Activated T-helper 1 cell treated with anti-CD3 and anti-CD28 coated beads, Interleukin-12 subunit alpha, Interleukin-12 subunit beta, Interleukin-2, Interleukin-4 antibody, amounts not matched to agents 30 ng/mL and 10 ng/mL and 1 ng/mL, durations not matched to agents 14 hours and 24 hours and 36 hours (primary cell): ENCODE measurements at regions not wholly inside any gene's neighbourhood (a gene's known extent, or its start where the extent isn't known, plus 50 kb on each side); places are given as distances from the start of the nearest gene placed in this dataset.

Experiments
- DNase-seq: peaks from one replicate; pipeline ENCODE4 v3.0.0; 2021; ENCODE audit warnings: low spot score
- H3K27ac Mint-ChIP-seq: one replicate; pipeline ENCODE4 v1.8.0; 2021; ENCODE audit warnings: mild to moderate bottlenecking, mixed read lengths
- H3K27me3 Mint-ChIP-seq: one replicate; pipeline ENCODE4 v1.8.0; 2022; ENCODE audit warnings: mild to moderate bottlenecking, moderate library complexity, mixed read lengths; ENCODE audit not compliant: insufficient read depth
- H3K36me3 Mint-ChIP-seq: one replicate; pipeline ENCODE4 v1.8.0; 2021; ENCODE audit warnings: low read depth, mixed read lengths
- H3K4me1 Mint-ChIP-seq: one replicate; pipeline ENCODE4 v1.8.0; 2021; ENCODE audit warnings: low read depth, mixed read lengths
- H3K4me3 Mint-ChIP-seq: one replicate; pipeline ENCODE4 v1.8.0; 2021; ENCODE audit warnings: mild to moderate bottlenecking, moderate library complexity, mixed read lengths
- H3K9me3 Mint-ChIP-seq: one replicate; pipeline ENCODE4 v1.8.0; 2021; ENCODE audit warnings: mixed read lengths
- intact Hi-C: fragments of 100-400 bp; cut with micrococcal nuclease; formaldehyde crosslinking; loops from one replicate; pipeline ENCODE4 v1.15.1; 2024

GRCh38 chr5:164772122-164772521 is 1266.7 kb downstream of the MAT2B start:
- Mint-ChIP-seq H3K9me3 (peaks cover 3% of the 10 kb centered on the region), H3K27me3 (no peaks in the 10 kb centered on the region), H3K27ac (no peak overlapping the region), H3K4me3 (no peak overlapping the region), H3K36me3 (no peaks in the 10 kb centered on the region), H3K4me1 (no peaks in the 10 kb centered on the region)
- DNase-seq: no peak
- intact Hi-C loops: no loop called here

DNA sequence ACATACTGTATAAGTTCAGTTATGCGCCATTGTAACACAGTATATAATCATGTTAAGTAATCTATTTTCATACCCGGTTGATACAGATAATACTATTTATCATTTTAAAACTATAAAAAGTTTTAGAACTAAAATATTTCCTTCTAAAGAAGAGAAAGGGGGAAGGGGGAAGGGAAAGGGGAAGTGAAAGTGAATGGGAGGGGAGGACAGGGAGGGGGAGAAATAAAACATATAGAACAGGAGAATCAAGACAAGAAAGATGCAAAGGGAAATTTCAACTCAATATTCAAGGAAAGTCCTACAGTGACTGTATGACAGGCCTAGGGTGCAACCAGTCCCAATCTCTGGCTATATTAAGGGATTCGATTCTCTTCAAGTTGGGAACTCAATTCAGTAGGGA is 1278.8 kb downstream of the MAT2B start:
- Mint-ChIP-seq H3K9me3 (no peaks in the 10 kb centered on the region), H3K27ac (no peak overlapping the region), H3K27me3 (no peaks in the 10 kb centered on the region), H3K4me3 (no peak overlapping the region), H3K4me1 (no peaks in the 10 kb centered on the region), H3K36me3 (no peaks in the 10 kb centered on the region)
- no peak for DNase-seq
- intact Hi-C loops: no loop called here

DNA sequence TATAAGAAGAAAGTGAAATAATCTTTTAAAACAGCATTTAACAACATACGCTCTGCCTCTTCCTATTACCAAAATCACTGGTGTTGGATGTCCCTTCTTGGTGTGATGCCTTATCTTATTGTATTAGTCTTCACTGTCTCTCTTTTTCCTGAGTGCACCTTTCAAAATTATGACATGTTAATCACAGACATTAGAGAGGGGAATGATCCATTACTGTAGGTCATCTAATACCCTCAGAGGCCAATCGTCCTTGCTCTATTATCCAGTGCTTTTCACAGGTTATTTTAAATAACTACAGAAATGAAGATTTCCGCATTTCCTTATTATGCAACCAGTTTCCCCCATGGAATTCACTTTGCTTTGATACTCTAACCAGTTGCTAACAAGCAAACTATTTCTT is 1292.7 kb downstream of the MAT2B start:
- H3K27ac Mint-ChIP-seq: no peak overlapping the region
- no peak overlapping the region for H3K4me3 Mint-ChIP-seq
- DNase-seq: no peak
- no peaks in the 10 kb centered on the region for H3K36me3 Mint-ChIP-seq
- peaks cover 10% of the 10 kb centered on the region for H3K9me3 Mint-ChIP-seq
- H3K27me3 Mint-ChIP-seq: no peaks in the 10 kb centered on the region
- intact Hi-C loops: no loop called here
- H3K4me1 Mint-ChIP-seq: no peaks in the 10 kb centered on the region

DNA sequence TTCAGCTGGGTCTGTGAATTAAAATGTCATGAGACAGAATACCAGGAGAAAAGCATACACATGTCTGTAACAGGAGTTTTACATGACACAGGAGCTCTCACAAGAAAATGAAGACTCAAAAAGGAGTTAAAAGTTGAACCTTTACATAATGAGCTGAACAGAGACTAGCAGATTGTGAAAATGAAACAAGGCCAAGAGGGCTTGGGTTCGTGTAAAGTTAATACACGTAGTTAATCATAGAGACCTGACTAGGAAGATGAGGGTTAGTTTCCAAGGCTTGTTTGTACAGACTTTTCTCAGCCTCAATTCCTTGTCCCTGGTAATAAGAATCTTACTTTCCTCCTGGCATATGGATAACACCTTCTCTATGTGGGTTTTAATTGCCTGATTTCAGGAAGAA is 1294.0 kb downstream of the MAT2B start:
- Mint-ChIP-seq H3K4me1 (no peaks in the 10 kb centered on the region), H3K27ac (no peak overlapping the region), H3K9me3 (peaks cover 10% of the 10 kb centered on the region), H3K4me3 (no peak overlapping the region), H3K36me3 (no peaks in the 10 kb centered on the region), H3K27me3 (no peaks in the 10 kb centered on the region)
- no peak for DNase-seq
- intact Hi-C loops: no loop called here

GRCh38 chr5:164801910-164802309 is 1296.5 kb downstream of the MAT2B start:
- no peak for DNase-seq
- H3K4me3 Mint-ChIP-seq: no peak overlapping the region
- intact Hi-C loops: no loop called here
- H3K27ac Mint-ChIP-seq: no peak overlapping the region
- H3K9me3 Mint-ChIP-seq: peaks cover 15% of the 10 kb centered on the region
- no peaks in the 10 kb centered on the region for H3K36me3 Mint-ChIP-seq
- no peaks in the 10 kb centered on the region for H3K4me1 Mint-ChIP-seq
- no peaks in the 10 kb centered on the region for H3K27me3 Mint-ChIP-seq

- intact Hi-C loops: no loop called here
- Mint-ChIP-seq H3K27ac (no peak overlapping the region), H3K9me3 (peaks cover 5% of the 10 kb centered on the region), H3K4me3 (no peak overlapping the region), H3K36me3 (no peaks in the 10 kb centered on the region), H3K4me1 (no peaks in the 10 kb centered on the region), H3K27me3 (no peaks in the 10 kb centered on the region)
- no peak for DNase-seq
Observed at GRCh38 chr5:164809821-164810220, 1304.4 kb downstream of the MAT2B start.

- Mint-ChIP-seq H3K4me1 (no peaks in the 10 kb centered on the region), H3K9me3 (no peaks in the 10 kb centered on the region), H3K4me3 (no peak overlapping the region), H3K36me3 (no peaks in the 10 kb centered on the region), H3K27ac (no peak overlapping the region), H3K27me3 (no peaks in the 10 kb centered on the region)
- DNase-seq: no peak
- intact Hi-C loops: no loop called here
Observed at GRCh38 chr5:164818445-164818844, 1313.0 kb downstream of the MAT2B start.

DNA sequence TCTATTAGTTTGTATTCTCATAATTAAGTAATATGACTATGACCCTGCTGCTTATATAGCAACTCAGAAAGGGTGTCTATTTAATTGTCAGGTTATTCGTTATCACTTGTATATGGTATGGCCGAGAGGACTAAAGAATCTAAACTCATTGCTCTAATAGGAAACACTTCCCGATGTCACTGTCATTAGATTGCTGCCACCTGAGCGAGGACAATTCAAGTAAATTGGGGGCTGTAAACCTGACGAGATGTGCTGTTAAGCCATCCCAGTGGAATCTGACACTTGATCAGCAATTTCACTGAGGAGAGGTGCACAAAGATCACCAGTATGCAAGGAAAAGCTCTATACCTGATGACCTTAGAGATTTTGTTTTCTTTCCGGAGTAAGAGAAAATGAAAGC is 1319.3 kb downstream of the MAT2B start:
- no peak overlapping the region for H3K4me3 Mint-ChIP-seq
- DNase-seq: no peak
- H3K36me3 Mint-ChIP-seq: no peaks in the 10 kb centered on the region
- no peaks in the 10 kb centered on the region for H3K4me1 Mint-ChIP-seq
- H3K27ac Mint-ChIP-seq: no peak overlapping the region
- no peaks in the 10 kb centered on the region for H3K9me3 Mint-ChIP-seq
- intact Hi-C loops: no loop called here
- no peaks in the 10 kb centered on the region for H3K27me3 Mint-ChIP-seq

- H3K9me3 Mint-ChIP-seq: no peaks in the 10 kb centered on the region
- H3K4me1 Mint-ChIP-seq: no peaks in the 10 kb centered on the region
- intact Hi-C loops: no loop called here
- H3K27ac Mint-ChIP-seq: no peak overlapping the region
- no peaks in the 10 kb centered on the region for H3K36me3 Mint-ChIP-seq
- H3K27me3 Mint-ChIP-seq: no peaks in the 10 kb centered on the region
- no peak overlapping the region for H3K4me3 Mint-ChIP-seq
- DNase-seq: no peak
Observed at GRCh38 chr5:164832516-164832915, 1327.1 kb downstream of the MAT2B start.

GRCh38 chr5:164844348-164844747 is 1338.9 kb downstream of the MAT2B start:
- intact Hi-C loops: no loop called here
- H3K36me3 Mint-ChIP-seq: no peaks in the 10 kb centered on the region
- no peak for DNase-seq
- H3K4me1 Mint-ChIP-seq: no peaks in the 10 kb centered on the region
- H3K4me3 Mint-ChIP-seq: no peak overlapping the region
- no peaks in the 10 kb centered on the region for H3K27me3 Mint-ChIP-seq
- no peak overlapping the region for H3K27ac Mint-ChIP-seq
- H3K9me3 Mint-ChIP-seq: no peaks in the 10 kb centered on the region

DNA sequence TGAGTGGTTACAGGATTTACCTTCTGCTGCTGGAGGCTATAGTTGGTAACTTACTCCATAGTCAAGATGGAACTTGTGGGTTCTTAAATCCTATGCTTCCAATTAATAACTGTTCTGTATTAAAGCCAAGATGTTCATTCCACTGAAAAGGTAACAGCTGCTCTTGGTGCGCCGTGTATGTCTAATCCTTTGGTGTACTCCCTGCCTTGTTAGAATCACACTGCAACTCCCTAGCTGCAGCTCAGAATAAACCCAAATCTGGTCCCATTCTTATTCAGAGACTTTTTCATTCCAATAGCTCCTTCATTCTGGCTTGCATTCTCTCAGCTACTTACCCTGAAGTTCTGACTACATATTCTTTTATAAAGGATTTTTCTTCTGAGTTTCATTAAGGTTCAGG is 1355.5 kb downstream of the MAT2B start:
- Mint-ChIP-seq H3K27me3 (no peaks in the 10 kb centered on the region), H3K4me3 (no peak overlapping the region), H3K9me3 (no peaks in the 10 kb centered on the region), H3K36me3 (no peaks in the 10 kb centered on the region), H3K27ac (no peak overlapping the region), H3K4me1 (no peaks in the 10 kb centered on the region)
- intact Hi-C loops: no loop called here
- no peak for DNase-seq

- H3K27me3 Mint-ChIP-seq: no peaks in the 10 kb centered on the region
- no peaks in the 10 kb centered on the region for H3K36me3 Mint-ChIP-seq
- no peak overlapping the region for H3K27ac Mint-ChIP-seq
- no peaks in the 10 kb centered on the region for H3K9me3 Mint-ChIP-seq
- intact Hi-C loops: no loop called here
- no peak for DNase-seq
- no peaks in the 10 kb centered on the region for H3K4me1 Mint-ChIP-seq
- no peak overlapping the region for H3K4me3 Mint-ChIP-seq
Observed at GRCh38 chr5:164861610-164862009, 1356.2 kb downstream of the MAT2B start.

DNA sequence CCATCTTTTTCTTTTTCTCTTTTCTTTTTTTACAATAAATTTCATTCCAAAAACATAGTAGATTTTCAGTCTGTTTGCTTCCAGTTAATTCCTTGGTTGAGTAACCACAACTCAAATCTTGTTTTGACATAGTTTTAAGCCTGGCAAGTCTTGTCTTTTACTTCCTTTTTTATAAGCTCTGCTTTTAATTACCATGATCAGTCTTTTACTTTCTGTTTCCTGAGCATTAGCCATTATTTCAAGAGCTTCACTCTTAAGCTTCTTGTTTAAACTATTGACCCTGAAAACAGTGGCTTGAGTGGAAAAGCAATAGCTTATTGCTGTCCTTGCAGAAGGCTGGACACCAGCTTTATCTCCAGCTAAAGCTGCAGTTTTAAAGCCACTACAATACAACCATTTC is 1363.3 kb downstream of the MAT2B start:
- H3K9me3 Mint-ChIP-seq: no peaks in the 10 kb centered on the region
- H3K36me3 Mint-ChIP-seq: no peaks in the 10 kb centered on the region
- no peak for DNase-seq
- H3K4me3 Mint-ChIP-seq: no peak overlapping the region
- intact Hi-C loops: no loop called here
- no peaks in the 10 kb centered on the region for H3K27me3 Mint-ChIP-seq
- H3K27ac Mint-ChIP-seq: no peak overlapping the region
- H3K4me1 Mint-ChIP-seq: no peaks in the 10 kb centered on the region

- Mint-ChIP-seq H3K27me3 (no peaks in the 10 kb centered on the region), H3K4me1 (no peaks in the 10 kb centered on the region), H3K27ac (no peak overlapping the region), H3K4me3 (no peak overlapping the region), H3K36me3 (no peaks in the 10 kb centered on the region), H3K9me3 (no peaks in the 10 kb centered on the region)
- DNase-seq: no peak
- intact Hi-C loops: no loop called here
Observed at GRCh38 chr5:164869325-164869724, 1363.9 kb downstream of the MAT2B start.
